ENCODE measurements at regions not wholly inside any gene's neighbourhood (a gene's known extent, or its start where the extent isn't known, plus 50 kb on each side); places are given as distances from the start of the nearest gene placed in this dataset.

DNA sequence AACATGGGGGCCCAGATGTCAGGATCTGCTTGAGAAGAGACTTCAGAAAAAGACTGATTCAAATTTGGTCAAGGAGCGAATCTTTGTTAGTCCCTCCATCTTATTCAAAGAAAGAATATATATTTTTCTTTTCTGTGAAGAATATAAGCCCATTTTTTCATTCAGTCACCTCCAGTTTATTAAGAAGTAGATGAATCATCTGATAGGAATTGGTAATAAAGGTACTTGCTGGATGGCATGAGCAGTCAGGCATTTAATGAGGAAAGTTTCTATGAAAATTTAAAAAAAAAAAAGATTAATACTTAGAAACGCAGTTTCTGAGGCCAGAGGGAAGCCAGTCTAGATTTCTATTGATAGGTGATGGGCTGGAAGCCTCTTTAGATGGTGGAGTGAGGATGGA is 373.1 kb upstream of the SMC2 start:
- Histone ChIP-seq H3K4me2 (ENCODE audit: low read length) (no peak overlapping the region), H3K9me2 (replicated peaks; ENCODE audit: low read length) (no peaks in the 10 kb centered on the region), H3K4me3 (ENCODE audit: low read length) (no peak overlapping the region), H3K9me3 (ENCODE audit: low read length) (no peaks in the 10 kb centered on the region), H3K79me2 (ENCODE audit: low read length) (no peaks in the 10 kb centered on the region), H3F3A (ENCODE audit: low read length, unreplicated experiment) (no peaks in the 10 kb centered on the region), H3K27me3 (ENCODE audit: low read length) (no peaks in the 10 kb centered on the region), H3K9ac (ENCODE audit: low read length) (no peak overlapping the region), H2AFZ (ENCODE audit: low read length) (no peak overlapping the region), H3K36me3 (ENCODE audit: low read depth, low read length) (no peaks in the 10 kb centered on the region), H3K27ac (ENCODE audit: low read length) (no peak overlapping the region), H4K20me1 (ENCODE audit: low read length) (no peaks in the 10 kb centered on the region), H3K4me1 (ENCODE audit: insufficient read depth, low read length) (no peaks in the 10 kb centered on the region)
- ChIA-PET POLR2A (ENCODE audit: unreplicated experiment) (no interaction called here), CTCF (no interaction called here)
- intact Hi-C loops (cut with micrococcal nuclease), result loop anchor here (10.0 kb wide), 1 partner anchor 394 kb away; no protein-coding TSS in a partner anchor
- TF ChIP-seq EZH2 (IDR thresholded peaks at IDR 0.05; ENCODE audit: low read length, unreplicated experiment), result no peak
- TF ChIP-seq, protein P1, sequence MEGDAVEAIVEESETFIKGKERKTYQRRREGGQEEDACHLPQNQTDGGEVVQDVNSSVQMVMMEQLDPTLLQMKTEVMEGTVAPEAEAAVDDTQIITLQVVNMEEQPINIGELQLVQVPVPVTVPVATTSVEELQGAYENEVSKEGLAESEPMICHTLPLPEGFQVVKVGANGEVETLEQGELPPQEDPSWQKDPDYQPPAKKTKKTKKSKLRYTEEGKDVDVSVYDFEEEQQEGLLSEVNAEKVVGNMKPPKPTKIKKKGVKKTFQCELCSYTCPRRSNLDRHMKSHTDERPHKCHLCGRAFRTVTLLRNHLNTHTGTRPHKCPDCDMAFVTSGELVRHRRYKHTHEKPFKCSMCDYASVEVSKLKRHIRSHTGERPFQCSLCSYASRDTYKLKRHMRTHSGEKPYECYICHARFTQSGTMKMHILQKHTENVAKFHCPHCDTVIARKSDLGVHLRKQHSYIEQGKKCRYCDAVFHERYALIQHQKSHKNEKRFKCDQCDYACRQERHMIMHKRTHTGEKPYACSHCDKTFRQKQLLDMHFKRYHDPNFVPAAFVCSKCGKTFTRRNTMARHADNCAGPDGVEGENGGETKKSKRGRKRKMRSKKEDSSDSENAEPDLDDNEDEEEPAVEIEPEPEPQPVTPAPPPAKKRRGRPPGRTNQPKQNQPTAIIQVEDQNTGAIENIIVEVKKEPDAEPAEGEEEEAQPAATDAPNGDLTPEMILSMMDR (conservative IDR thresholded peaks at IDR 0.05; ENCODE audit: low read depth, low read length), result no peak
- no peak for TF ChIP-seq EZH2phosphoT487 (IDR thresholded peaks at IDR 0.05; ENCODE audit: borderline replicate concordance, low read length)
- no peak for ATAC-seq
- BruUV-seq (replicated peaks), result no TSS peak
- no peak for DNase-seq

DNA sequence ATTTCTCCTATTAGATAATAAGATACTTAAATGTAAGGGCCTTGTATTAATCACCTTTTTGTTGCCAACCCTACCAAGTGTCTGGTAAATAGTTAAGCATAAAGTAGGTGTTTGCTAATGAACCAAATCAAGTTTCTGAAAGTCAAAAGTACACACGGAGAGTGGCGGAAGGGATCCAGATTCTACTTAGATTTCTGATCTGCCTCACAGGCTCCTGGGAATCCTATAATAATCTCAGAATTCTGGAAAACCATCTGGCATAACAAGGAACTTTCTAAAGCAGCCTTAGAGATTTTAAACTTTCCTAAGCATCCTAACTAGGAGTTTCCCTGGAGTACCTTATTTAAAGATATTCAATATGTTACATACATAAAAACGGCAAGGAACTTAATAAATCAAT is 363.2 kb upstream of the SMC2 start:
- intact Hi-C loops (cut with micrococcal nuclease), result no loop called here

DNA sequence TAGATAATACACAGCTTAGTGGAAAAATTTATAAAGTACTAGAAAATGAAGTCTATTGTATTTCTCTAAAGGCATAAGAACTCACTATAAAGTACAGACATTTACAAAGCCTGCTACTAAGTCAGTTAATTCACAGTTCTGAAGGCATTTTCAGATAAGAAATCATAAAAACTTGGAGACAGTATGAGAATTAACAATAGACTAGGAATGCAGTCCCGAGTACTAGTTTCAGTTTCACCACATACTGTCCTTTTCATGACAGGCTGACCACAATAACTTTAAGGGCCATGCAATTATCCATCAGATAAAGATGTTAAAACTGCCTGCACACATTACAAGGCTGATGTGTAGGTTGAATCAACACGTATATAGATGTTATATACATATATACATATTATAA is 362.6 kb upstream of the SMC2 start:
- POLR2A ChIA-PET (ENCODE audit: unreplicated experiment), result no interaction called here
- Histone ChIP-seq H3F3A (ENCODE audit: low read length, unreplicated experiment) (no peaks in the 10 kb centered on the region), H3K27me3 (ENCODE audit: low read length) (no peaks in the 10 kb centered on the region), H3K4me2 (ENCODE audit: low read length) (no peak overlapping the region), H3K79me2 (ENCODE audit: low read length) (no peaks in the 10 kb centered on the region), H3K4me1 (ENCODE audit: insufficient read depth, low read length) (no peaks in the 10 kb centered on the region), H3K27ac (ENCODE audit: low read length) (no peak overlapping the region), H3K9me2 (replicated peaks; ENCODE audit: low read length) (no peaks in the 10 kb centered on the region), H3K9me3 (ENCODE audit: low read length) (no peaks in the 10 kb centered on the region), H4K20me1 (ENCODE audit: low read length) (no peaks in the 10 kb centered on the region), H3K36me3 (ENCODE audit: low read depth, low read length) (no peaks in the 10 kb centered on the region), H2AFZ (ENCODE audit: low read length) (no peak overlapping the region), H3K9ac (ENCODE audit: low read length) (no peak overlapping the region), H3K4me3 (ENCODE audit: low read length) (no peak overlapping the region)
- intact Hi-C loops (cut with micrococcal nuclease), result no loop called here
- ATAC-seq (no peak), DNase-seq (no peak)
- CTCF ChIA-PET, result no interaction called here
- BruUV-seq (replicated peaks), result no TSS peak
- TF ChIP-seq EZH2phosphoT487 (IDR thresholded peaks at IDR 0.05; ENCODE audit: borderline replicate concordance, low read length) (no peak), EZH2 (IDR thresholded peaks at IDR 0.05; ENCODE audit: low read length, unreplicated experiment) (no peak)
- TF ChIP-seq, protein P1 (conservative IDR thresholded peaks at IDR 0.05; ENCODE audit: low read depth, low read length), result no peak

More for the DNA sequence above, 363.2 kb upstream of the SMC2 start:
- Histone ChIP-seq H3K9me2 (replicated peaks; ENCODE audit: low read length) (no peaks in the 10 kb centered on the region), H3K4me3 (ENCODE audit: low read length) (no peak overlapping the region), H4K20me1 (ENCODE audit: low read length) (no peaks in the 10 kb centered on the region), H3K27me3 (ENCODE audit: low read length) (no peaks in the 10 kb centered on the region), H3K9me3 (ENCODE audit: low read length) (no peaks in the 10 kb centered on the region), H3K4me2 (ENCODE audit: low read length) (no peak overlapping the region), H3K79me2 (ENCODE audit: low read length) (no peaks in the 10 kb centered on the region), H3K9ac (ENCODE audit: low read length) (no peak overlapping the region), H3F3A (ENCODE audit: low read length, unreplicated experiment) (no peaks in the 10 kb centered on the region), H3K4me1 (ENCODE audit: insufficient read depth, low read length) (no peaks in the 10 kb centered on the region), H2AFZ (ENCODE audit: low read length) (no peak overlapping the region), H3K36me3 (ENCODE audit: low read depth, low read length) (no peaks in the 10 kb centered on the region), H3K27ac (ENCODE audit: low read length) (no peak overlapping the region)
- POLR2A ChIA-PET (ENCODE audit: unreplicated experiment), result no interaction called here
- TF ChIP-seq EZH2 (IDR thresholded peaks at IDR 0.05; ENCODE audit: low read length, unreplicated experiment), result no peak
- CTCF ChIA-PET, result no interaction called here
- DNase-seq (no peak), ATAC-seq (no peak)
- BruUV-seq (replicated peaks), result no TSS peak
